ENCODE measurements at regions not wholly inside any gene's neighbourhood (a gene's known extent, or its start where the extent isn't known, plus 50 kb on each side); places are given as distances from the start of the nearest gene placed in this dataset.

DNA sequence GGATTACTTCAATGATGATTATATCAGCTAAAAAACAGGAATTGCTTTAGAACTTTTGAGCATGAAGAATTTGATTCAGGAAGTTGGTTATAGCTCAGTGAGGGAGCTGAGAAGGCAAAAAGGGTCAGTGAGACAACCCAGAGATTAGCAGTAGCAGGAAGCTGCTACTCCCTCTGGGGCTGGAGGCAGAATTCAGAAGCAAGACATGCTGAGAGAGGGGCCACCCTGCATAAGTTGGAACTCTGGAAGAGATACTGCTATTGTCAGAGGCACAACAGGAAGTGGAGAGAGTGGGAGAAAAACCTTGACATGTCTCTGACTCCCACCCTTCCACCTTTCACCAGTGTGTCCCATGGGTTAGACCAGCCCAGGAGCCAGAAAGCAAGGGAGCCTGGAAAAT is 488.7 kb downstream of the ADRA2A start:
- Histone ChIP-seq H2BK20ac (ENCODE audit: low read depth, low read length) (no peak overlapping the region), H2AK9ac (replicated peaks; ENCODE audit: low read depth, low read length, poor library complexity) (no peak overlapping the region), H2BK5ac (ENCODE audit: low read depth, low read length, poor library complexity, severe bottlenecking) (no peak overlapping the region), H2BK15ac (ENCODE audit: low read depth, low read length) (no peak overlapping the region), H3K36me3 (ENCODE audit: control insufficient read depth, insufficient read depth, low read length) (no peaks in the 10 kb centered on the region), H3K14ac (replicated peaks; ENCODE audit: low read depth, low read length) (no peak overlapping the region), H4K91ac (ENCODE audit: insufficient read depth, low read depth, low read length) (no peak overlapping the region), H3K79me1 (ENCODE audit: low read depth in 1 of 2, low read length in 2 of 2) (no peaks in the 10 kb centered on the region), H3K56ac (ENCODE audit: extremely low read depth, insufficient read depth, low read length) (no peak overlapping the region), H3K9ac (ENCODE audit: low read depth, low read length) (no peak overlapping the region), H3K4me1 (ENCODE audit: control insufficient read depth, insufficient read depth, low read length) (no peaks in the 10 kb centered on the region), H3K23ac (ENCODE audit: low read depth, low read length) (no peak overlapping the region), H3K9me3 (ENCODE audit: control insufficient read depth, insufficient read depth, low read length) (peaks cover 12% of the 10 kb centered on the region), H3K18ac (ENCODE audit: low read depth, low read length) (no peak overlapping the region), H3K4ac (ENCODE audit: low read depth, low read length) (no peak overlapping the region), H2BK120ac (ENCODE audit: low read depth, low read length) (no peak overlapping the region), H4K20me1 (ENCODE audit: insufficient read depth, low read length) (no peaks in the 10 kb centered on the region), H3K27ac (ENCODE audit: insufficient read depth, low read length) (no peak overlapping the region), H3K9me1 (ENCODE audit: insufficient read depth, low read length) (no peaks in the 10 kb centered on the region), H4K5ac (ENCODE audit: low read depth, low read length) (no peak overlapping the region), H2AK5ac (ENCODE audit: low read depth, low read length) (no peak overlapping the region), H3K4me2 (ENCODE audit: low read depth, low read length) (no peak overlapping the region), H3K27me3 (ENCODE audit: control insufficient read depth, insufficient read depth, low read length) (no peaks in the 10 kb centered on the region), H4K8ac (ENCODE audit: low read depth in 2 of 2, low read length in 2 of 2) (no peak overlapping the region), H3K4me3 (ENCODE audit: insufficient read depth, low read depth, low read length) (no peak overlapping the region), H2AFZ (replicated peaks; ENCODE audit: low read length, poor library complexity) (no peak overlapping the region)
- intact Hi-C loops (cut with micrococcal nuclease), result no loop called here
- ChIA-PET POLR2A (ENCODE audit: unreplicated experiment) (no interaction called here), CTCF (no interaction called here)
- ATAC-seq (ENCODE audit: low read depth), result no peak
- TF ChIP-seq RFX5 (IDR thresholded peaks at IDR 0.05; ENCODE audit: low read depth, low read length) (no peak), MXI1 (IDR thresholded peaks at IDR 0.05; ENCODE audit: borderline replicate concordance, low read depth, low read length) (no peak), RCOR1 (IDR thresholded peaks at IDR 0.05; ENCODE audit: insufficient replicate concordance, low read length) (no peak), CHD1 (IDR thresholded peaks at IDR 0.05; ENCODE audit: low read depth, low read length) (no peak), CEBPB (IDR thresholded peaks at IDR 0.05; ENCODE audit: low read depth, low read length) (no peak), MAFK (IDR thresholded peaks at IDR 0.05; ENCODE audit: low read depth, low read length) (no peak), NFE2L2 (IDR thresholded peaks at IDR 0.05; ENCODE audit: low read depth, low read length) (no peak), MAZ (IDR thresholded peaks at IDR 0.05; ENCODE audit: borderline replicate concordance, low read depth, low read length) (no peak), RAD21 (IDR thresholded peaks at IDR 0.05; ENCODE audit: low read length) (no peak), SMC3 (IDR thresholded peaks at IDR 0.05; ENCODE audit: low read depth, low read length) (no peak), BHLHE40 (IDR thresholded peaks at IDR 0.05; ENCODE audit: low read depth, low read length) (no peak), POLR2A (IDR thresholded peaks at IDR 0.05; ENCODE audit: low read depth, low read length) (no peak), FOS (IDR thresholded peaks at IDR 0.05; ENCODE audit: low read depth, low read length) (no peak)
- TF ChIP-seq, protein P1, sequence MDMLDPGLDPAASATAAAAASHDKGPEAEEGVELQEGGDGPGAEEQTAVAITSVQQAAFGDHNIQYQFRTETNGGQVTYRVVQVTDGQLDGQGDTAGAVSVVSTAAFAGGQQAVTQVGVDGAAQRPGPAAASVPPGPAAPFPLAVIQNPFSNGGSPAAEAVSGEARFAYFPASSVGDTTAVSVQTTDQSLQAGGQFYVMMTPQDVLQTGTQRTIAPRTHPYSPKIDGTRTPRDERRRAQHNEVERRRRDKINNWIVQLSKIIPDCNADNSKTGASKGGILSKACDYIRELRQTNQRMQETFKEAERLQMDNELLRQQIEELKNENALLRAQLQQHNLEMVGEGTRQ (IDR thresholded peaks at IDR 0.05; ENCODE audit: low read depth, low read length), result no peak
- TF ChIP-seq, protein P2, sequence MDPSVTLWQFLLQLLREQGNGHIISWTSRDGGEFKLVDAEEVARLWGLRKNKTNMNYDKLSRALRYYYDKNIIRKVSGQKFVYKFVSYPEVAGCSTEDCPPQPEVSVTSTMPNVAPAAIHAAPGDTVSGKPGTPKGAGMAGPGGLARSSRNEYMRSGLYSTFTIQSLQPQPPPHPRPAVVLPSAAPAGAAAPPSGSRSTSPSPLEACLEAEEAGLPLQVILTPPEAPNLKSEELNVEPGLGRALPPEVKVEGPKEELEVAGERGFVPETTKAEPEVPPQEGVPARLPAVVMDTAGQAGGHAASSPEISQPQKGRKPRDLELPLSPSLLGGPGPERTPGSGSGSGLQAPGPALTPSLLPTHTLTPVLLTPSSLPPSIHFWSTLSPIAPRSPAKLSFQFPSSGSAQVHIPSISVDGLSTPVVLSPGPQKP (IDR thresholded peaks at IDR 0.05; ENCODE audit: borderline replicate concordance, low read depth, low read length), result no peak
- TF ChIP-seq, protein P3, sequence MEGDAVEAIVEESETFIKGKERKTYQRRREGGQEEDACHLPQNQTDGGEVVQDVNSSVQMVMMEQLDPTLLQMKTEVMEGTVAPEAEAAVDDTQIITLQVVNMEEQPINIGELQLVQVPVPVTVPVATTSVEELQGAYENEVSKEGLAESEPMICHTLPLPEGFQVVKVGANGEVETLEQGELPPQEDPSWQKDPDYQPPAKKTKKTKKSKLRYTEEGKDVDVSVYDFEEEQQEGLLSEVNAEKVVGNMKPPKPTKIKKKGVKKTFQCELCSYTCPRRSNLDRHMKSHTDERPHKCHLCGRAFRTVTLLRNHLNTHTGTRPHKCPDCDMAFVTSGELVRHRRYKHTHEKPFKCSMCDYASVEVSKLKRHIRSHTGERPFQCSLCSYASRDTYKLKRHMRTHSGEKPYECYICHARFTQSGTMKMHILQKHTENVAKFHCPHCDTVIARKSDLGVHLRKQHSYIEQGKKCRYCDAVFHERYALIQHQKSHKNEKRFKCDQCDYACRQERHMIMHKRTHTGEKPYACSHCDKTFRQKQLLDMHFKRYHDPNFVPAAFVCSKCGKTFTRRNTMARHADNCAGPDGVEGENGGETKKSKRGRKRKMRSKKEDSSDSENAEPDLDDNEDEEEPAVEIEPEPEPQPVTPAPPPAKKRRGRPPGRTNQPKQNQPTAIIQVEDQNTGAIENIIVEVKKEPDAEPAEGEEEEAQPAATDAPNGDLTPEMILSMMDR (conservative IDR thresholded peaks at IDR 0.05; ENCODE audit: low read depth, low read length), result no peak
- dilution Hi-C loops (cut with HindIII; ENCODE audit: low sequenced_read_pairs, unreplicated experiment), result no loop called here
- in situ Hi-C loops (cut with MboI; ENCODE audit: low sequenced_read_pairs), result no loop called here
- no TSS peak for BruUV-seq (replicated peaks)
- DNase-seq, result no peak
